ENCODE measurements at regions not wholly inside any gene's neighbourhood (a gene's known extent, or its start where the extent isn't known, plus 50 kb on each side); places are given as distances from the start of the nearest gene placed in this dataset.

DNA sequence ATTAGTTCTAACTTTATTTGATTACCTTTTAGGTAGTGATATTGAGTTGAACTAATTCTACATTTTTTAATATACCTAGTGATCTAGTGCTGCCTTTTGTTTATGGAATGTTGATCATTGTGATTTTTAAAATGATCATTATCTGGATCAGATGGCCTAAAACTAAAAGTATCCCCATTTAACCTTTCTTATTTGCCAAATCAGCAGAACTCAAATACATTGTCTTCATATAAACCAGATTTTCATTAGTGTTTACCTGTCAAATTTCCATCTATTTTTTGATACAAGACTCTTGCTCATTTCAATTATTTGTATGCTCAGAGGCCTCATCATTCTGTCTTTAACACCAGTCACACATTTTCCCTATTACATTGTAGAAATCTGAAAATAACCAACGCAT lies 441.2 kb downstream of the PTPRC start:
- TF ChIP-seq, protein P1, sequence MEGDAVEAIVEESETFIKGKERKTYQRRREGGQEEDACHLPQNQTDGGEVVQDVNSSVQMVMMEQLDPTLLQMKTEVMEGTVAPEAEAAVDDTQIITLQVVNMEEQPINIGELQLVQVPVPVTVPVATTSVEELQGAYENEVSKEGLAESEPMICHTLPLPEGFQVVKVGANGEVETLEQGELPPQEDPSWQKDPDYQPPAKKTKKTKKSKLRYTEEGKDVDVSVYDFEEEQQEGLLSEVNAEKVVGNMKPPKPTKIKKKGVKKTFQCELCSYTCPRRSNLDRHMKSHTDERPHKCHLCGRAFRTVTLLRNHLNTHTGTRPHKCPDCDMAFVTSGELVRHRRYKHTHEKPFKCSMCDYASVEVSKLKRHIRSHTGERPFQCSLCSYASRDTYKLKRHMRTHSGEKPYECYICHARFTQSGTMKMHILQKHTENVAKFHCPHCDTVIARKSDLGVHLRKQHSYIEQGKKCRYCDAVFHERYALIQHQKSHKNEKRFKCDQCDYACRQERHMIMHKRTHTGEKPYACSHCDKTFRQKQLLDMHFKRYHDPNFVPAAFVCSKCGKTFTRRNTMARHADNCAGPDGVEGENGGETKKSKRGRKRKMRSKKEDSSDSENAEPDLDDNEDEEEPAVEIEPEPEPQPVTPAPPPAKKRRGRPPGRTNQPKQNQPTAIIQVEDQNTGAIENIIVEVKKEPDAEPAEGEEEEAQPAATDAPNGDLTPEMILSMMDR (IDR thresholded peaks at IDR 0.05; ENCODE audit: low read depth, low read length, missing control alignments) = no peak
- in situ Hi-C loops (cut with HindIII; ENCODE audit: low sequenced_read_pairs) = no loop called here
- no peak overlapping the region for H3K4me3 ChIP-seq (ENCODE audit: low read depth, low read length)

DNA sequence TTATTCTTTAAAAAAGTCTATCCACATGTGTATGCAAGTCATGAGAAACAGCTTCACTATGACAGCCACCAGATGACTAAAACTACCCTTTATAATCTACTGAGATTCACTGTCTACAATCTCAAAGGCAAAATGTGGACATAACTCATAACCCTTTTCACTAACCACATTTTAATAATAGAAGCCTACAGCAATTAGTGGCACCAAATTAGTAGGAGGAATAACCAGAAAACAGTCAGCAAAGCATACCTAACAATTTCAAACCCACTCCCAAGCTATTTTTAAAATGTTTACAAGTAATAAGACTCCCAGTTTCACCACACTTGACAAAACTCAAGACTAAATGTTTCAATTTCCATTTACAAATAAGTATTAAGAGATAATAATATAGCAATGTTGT lies 442.9 kb downstream of the PTPRC start:
- TF ChIP-seq, protein P1 (IDR thresholded peaks at IDR 0.05; ENCODE audit: low read depth, low read length, missing control alignments) = no peak
- no peak for DNase-seq (ENCODE audit: low read depth)
- in situ Hi-C loops (cut with HindIII; ENCODE audit: low sequenced_read_pairs) = no loop called here
- H3K4me3 ChIP-seq (ENCODE audit: low read depth, low read length) = no peak overlapping the region

More for the DNA sequence above, 441.2 kb downstream of the PTPRC start:
- DNase-seq (ENCODE audit: low read depth) = no peak

DNA sequence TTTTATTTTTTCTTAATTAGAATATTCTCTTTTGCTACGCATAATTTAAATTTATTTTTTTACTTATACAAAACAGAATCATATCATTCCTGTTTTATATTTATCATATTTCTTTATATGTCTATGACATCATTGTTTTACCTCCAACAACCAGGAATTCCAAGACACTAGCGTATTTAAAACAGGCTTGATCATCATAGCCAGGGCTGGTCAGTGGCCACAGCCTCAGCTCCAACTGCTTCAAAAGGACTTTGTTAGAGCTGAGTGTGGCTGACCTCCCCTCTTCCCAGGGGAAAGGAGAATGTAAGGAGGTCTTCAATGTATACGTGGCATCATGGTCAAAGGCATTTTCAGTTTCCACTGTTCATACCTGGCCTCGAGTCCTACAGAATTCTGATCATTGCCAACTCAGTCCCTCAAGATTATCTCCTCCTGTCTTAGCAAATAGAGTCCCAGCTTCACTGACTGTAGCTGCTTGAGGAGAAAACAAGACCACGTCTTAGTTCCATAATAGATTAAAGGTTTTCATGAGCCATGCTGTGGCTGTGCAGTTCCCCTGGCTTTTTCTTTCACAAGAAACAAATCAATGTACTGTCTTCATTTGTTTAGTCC lies 444.0 kb downstream of the PTPRC start:
- H3K4me3 ChIP-seq (ENCODE audit: low read depth, low read length) = no peak overlapping the region
- TF ChIP-seq, protein P1 (IDR thresholded peaks at IDR 0.05; ENCODE audit: low read depth, low read length, missing control alignments) = no peak
- no peak for DNase-seq (ENCODE audit: low read depth)
- in situ Hi-C loops (cut with HindIII; ENCODE audit: low sequenced_read_pairs) = no loop called here

GRCh38 chr1:199083680-199084079 lies 444.8 kb downstream of the PTPRC start:
- TF ChIP-seq, protein P1 (IDR thresholded peaks at IDR 0.05; ENCODE audit: low read depth, low read length, missing control alignments) = no peak
- DNase-seq (ENCODE audit: low read depth) = no peak
- H3K4me3 ChIP-seq (ENCODE audit: low read depth, low read length) = no peak overlapping the region
- in situ Hi-C loops (cut with HindIII; ENCODE audit: low sequenced_read_pairs) = no loop called here

GRCh38 chr1:199084293-199084692 lies 445.5 kb downstream of the PTPRC start:
- no peak for DNase-seq (ENCODE audit: low read depth)
- TF ChIP-seq, protein P1 (IDR thresholded peaks at IDR 0.05; ENCODE audit: low read depth, low read length, missing control alignments) = no peak
- no peak overlapping the region for H3K4me3 ChIP-seq (ENCODE audit: low read depth, low read length)
- in situ Hi-C loops (cut with HindIII; ENCODE audit: low sequenced_read_pairs) = no loop called here

GRCh38 chr1:199085903-199086302 lies 447.1 kb downstream of the PTPRC start:
- no peak overlapping the region for H3K4me3 ChIP-seq (ENCODE audit: low read depth, low read length)
- DNase-seq (ENCODE audit: low read depth) = no peak
- TF ChIP-seq, protein P1 (IDR thresholded peaks at IDR 0.05; ENCODE audit: low read depth, low read length, missing control alignments) = no peak
- in situ Hi-C loops (cut with HindIII; ENCODE audit: low sequenced_read_pairs) = no loop called here
